OCI-LY3 (cell line): ENCODE measurements at regions not wholly inside any gene's neighbourhood (a gene's known extent, or its start where the extent isn't known, plus 50 kb on each side); places are given as distances from the start of the nearest gene placed in this dataset.
A peak's percentile ranks its signal among the peaks of the same experiment; 100 is the strongest.

Experiments used
- H2AFZ ChIP-seq: fragments of 200-600, 300-600 bp; shearing (Covaris generic); 2 replicates; pipeline ENCODE4 v1.6.0; 2014; ENCODE audit warnings: antibody characterized with exemption, low read depth, low read length
- H3K27ac ChIP-seq: fragments of 200-600, 300-600 bp; sonication (generic); 2 replicates; pipeline ENCODE4 v1.5.1; 2014; ENCODE audit warnings: mild to moderate bottlenecking, low read length, moderate library complexity, mixed read lengths
- H3K27me3 ChIP-seq: fragments of 200-600, 300-600 bp; sonication (generic); 2 replicates; pipeline ENCODE4 v1.6.1; 2014; ENCODE audit warnings: low read depth, low read length, mixed read lengths
- H3K36me3 ChIP-seq: fragments of 200-600, 300-600 bp; sonication (generic); replicated peaks from 2 replicates; pipeline ENCODE3; 2014; ENCODE audit warnings: low read depth, low read length, mixed read lengths
- H3K4me1 ChIP-seq: fragments of 300-600, 200-600 bp; sonication (generic); 2 replicates; pipeline ENCODE4 v1.6.1; 2014; ENCODE audit warnings: low read length, mixed read lengths
- H3K4me2 ChIP-seq: fragments of 200-600, 300-600 bp; sonication (generic); 2 replicates; pipeline ENCODE4 v1.6.1; 2014; ENCODE audit warnings: low read length, mixed read lengths
- H3K4me3 ChIP-seq: fragments of 300-600, 200-600 bp; sonication (generic); 2 replicates; pipeline ENCODE4 v1.5.1; 2014; ENCODE audit warnings: antibody characterized with exemption, mild to moderate bottlenecking, low read length, moderate library complexity
- H3K79me2 ChIP-seq: fragments of 300-600, 200-600 bp; shearing (Covaris generic); 2 replicates; pipeline ENCODE4 v1.6.1; 2014; ENCODE audit warnings: mild to moderate bottlenecking, low read length, mixed read lengths
- H3K9ac ChIP-seq: fragments of 300-600, 200-600 bp; shearing (Covaris generic); 2 replicates; pipeline ENCODE4 v1.6.0; 2014; ENCODE audit warnings: mild to moderate bottlenecking, low read length, moderate library complexity
- H3K9me3 ChIP-seq: fragments of 200-600, 300-600 bp; shearing (Covaris generic); 2 replicates; pipeline ENCODE4 v1.6.1; 2014; ENCODE audit warnings: low read length, mixed read lengths; ENCODE audit not compliant: insufficient read depth
- H4K20me1 ChIP-seq: fragments of 200-600, 300-600 bp; sonication (generic); 2 replicates; pipeline ENCODE4 v1.6.1; 2016; ENCODE audit warnings: low read length, mixed read lengths; ENCODE audit not compliant: insufficient read depth
- EZH2phosphoT487 ChIP-seq: fragments of 200-600 bp; shearing (Covaris generic); IDR thresholded peaks from 2 replicates; pipeline ENCODE4 v1.6.1; 2018; ENCODE audit warnings: antibody characterized with exemption, mixed run types, low read depth
- TF ChIP-seq, protein P1 (sequence below): fragments of 200-600, 300-600 bp; sonication (generic); IDR thresholded peaks from 2 replicates; pipeline ENCODE4 v1.5.1; 2014; ENCODE audit warnings: antibody characterized with exemption, low read length, low read depth

DNA sequence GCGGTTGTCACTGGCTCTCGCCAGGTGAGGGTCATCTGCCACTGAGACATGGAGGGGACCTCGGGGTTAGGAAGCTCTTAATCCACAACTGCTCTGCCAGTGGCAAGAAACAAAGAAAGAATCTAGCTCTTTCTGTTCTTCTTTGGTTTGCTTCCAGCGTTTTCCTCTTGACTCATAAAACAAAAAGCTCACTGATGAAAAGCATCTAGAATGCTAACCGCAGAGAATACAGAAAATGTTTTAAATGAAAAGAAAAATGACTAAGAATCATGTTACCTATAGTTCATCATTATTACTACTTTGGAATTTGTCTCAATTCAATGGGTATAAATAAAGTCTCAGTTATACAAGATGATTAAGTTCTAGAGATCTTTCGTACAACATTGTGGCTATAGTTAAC is 274.8 kb upstream of the TENM3 start:
- no peaks in the 10 kb centered on the region for H3K79me2 ChIP-seq
- H3K27ac ChIP-seq, result no peak overlapping the region
- H3K27me3 ChIP-seq, result no peaks in the 10 kb centered on the region
- no peaks in the 10 kb centered on the region for H4K20me1 ChIP-seq
- H3K36me3 ChIP-seq, result no peaks in the 10 kb centered on the region
- H3K9me3 ChIP-seq, result no peaks in the 10 kb centered on the region
- TF ChIP-seq EZH2phosphoT487, result no peak
- TF ChIP-seq, protein P1, sequence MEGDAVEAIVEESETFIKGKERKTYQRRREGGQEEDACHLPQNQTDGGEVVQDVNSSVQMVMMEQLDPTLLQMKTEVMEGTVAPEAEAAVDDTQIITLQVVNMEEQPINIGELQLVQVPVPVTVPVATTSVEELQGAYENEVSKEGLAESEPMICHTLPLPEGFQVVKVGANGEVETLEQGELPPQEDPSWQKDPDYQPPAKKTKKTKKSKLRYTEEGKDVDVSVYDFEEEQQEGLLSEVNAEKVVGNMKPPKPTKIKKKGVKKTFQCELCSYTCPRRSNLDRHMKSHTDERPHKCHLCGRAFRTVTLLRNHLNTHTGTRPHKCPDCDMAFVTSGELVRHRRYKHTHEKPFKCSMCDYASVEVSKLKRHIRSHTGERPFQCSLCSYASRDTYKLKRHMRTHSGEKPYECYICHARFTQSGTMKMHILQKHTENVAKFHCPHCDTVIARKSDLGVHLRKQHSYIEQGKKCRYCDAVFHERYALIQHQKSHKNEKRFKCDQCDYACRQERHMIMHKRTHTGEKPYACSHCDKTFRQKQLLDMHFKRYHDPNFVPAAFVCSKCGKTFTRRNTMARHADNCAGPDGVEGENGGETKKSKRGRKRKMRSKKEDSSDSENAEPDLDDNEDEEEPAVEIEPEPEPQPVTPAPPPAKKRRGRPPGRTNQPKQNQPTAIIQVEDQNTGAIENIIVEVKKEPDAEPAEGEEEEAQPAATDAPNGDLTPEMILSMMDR, result no peak
- no peak overlapping the region for H3K4me3 ChIP-seq
- H3K4me1 ChIP-seq, result peaks cover 20% of the 10 kb centered on the region
- H3K4me2 ChIP-seq, result no peak overlapping the region
- H2AFZ ChIP-seq, result no peak overlapping the region
- no peak overlapping the region for H3K9ac ChIP-seq

DNA sequence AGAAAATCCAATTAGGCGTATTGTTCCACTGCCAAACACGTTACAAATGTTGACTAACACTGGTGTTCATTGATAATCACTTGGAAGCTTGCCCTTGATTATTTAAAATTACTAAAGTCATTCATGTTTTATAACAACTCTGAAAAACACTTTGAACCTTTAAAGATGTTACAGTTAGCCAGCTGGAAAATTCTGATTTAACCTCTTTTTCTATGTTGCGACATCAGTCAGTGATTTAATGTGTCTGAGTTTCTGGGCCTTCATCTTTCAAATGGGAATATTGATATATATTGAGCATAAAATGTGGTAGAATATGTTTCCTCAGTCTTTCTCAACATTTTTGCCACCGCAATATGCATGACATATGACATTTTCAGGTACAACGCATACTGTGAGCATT is 274.1 kb upstream of the TENM3 start:
- H3K9ac ChIP-seq, result no peak overlapping the region
- no peaks in the 10 kb centered on the region for H3K36me3 ChIP-seq
- peaks cover 20% of the 10 kb centered on the region for H3K4me1 ChIP-seq
- H3K27me3 ChIP-seq, result no peaks in the 10 kb centered on the region
- H3K79me2 ChIP-seq, result no peaks in the 10 kb centered on the region
- H4K20me1 ChIP-seq, result no peaks in the 10 kb centered on the region
- TF ChIP-seq, protein P1, result no peak
- no peak for TF ChIP-seq EZH2phosphoT487
- no peak overlapping the region for H3K27ac ChIP-seq
- H3K4me3 ChIP-seq, result no peak overlapping the region
- no peak overlapping the region for H2AFZ ChIP-seq
- no peak overlapping the region for H3K4me2 ChIP-seq
- no peaks in the 10 kb centered on the region for H3K9me3 ChIP-seq

GRCh38 chr4:181970366-181970765 is 272.8 kb upstream of the TENM3 start:
- Histone ChIP-seq H3K9me3 (no peaks in the 10 kb centered on the region), H3K79me2 (no peaks in the 10 kb centered on the region), H3K4me1 (peaks cover 20% of the 10 kb centered on the region), H3K27ac (no peak overlapping the region), H3K9ac (no peak overlapping the region), H4K20me1 (no peaks in the 10 kb centered on the region), H2AFZ (peak overlapping the region; percentile 64; the same call in 1 of the 2 replicates), H3K27me3 (no peaks in the 10 kb centered on the region), H3K36me3 (no peaks in the 10 kb centered on the region), H3K4me3 (no peak overlapping the region), H3K4me2 (no peak overlapping the region; the same call in 1 of the 2 replicates)
- no peak for TF ChIP-seq EZH2phosphoT487
- TF ChIP-seq, protein P1, result no peak

DNA sequence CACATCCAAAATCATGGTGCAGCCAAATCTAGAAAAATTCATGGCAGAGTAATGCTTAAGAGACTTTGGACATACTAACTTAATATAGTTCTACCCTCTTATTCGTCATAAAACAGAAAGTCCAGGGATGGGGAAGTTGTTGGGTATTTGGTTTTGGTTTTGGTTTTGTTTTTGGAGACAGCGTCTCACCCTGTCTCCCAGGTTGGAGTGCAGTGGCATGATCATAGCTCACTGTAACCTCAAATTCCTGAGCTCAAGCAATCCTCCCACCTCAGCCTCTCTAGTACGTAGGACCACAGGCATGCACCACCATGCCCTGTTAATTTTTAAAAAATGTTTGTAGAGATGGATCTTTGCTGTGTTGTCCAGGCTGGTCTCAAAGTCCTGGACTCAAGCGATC is 271.8 kb upstream of the TENM3 start:
- Histone ChIP-seq H4K20me1 (no peaks in the 10 kb centered on the region), H3K27ac (peak overlapping the region; percentile 15; the same call in 1 of the 2 replicates), H3K79me2 (no peaks in the 10 kb centered on the region), H3K4me3 (peak overlapping the region; percentile 38), H3K4me2 (peak overlapping the region; percentile 43), H3K36me3 (no peaks in the 10 kb centered on the region), H2AFZ (peak overlapping the region; percentile 61), H3K9me3 (no peaks in the 10 kb centered on the region), H3K9ac (no peak overlapping the region), H3K27me3 (no peaks in the 10 kb centered on the region), H3K4me1 (peaks cover 20% of the 10 kb centered on the region)
- TF ChIP-seq, protein P1, result no peak
- no peak for TF ChIP-seq EZH2phosphoT487
